Midbrain (tissue), 1 donor: ENCODE measurements at regions not wholly inside any gene's neighbourhood (a gene's known extent, or its start where the extent isn't known, plus 50 kb on each side); places are given as distances from the start of the nearest gene placed in this dataset.
"Not testable (repeated sequence)": the region's sequence is repeated elsewhere in the genome, so short reads cannot be mapped to it uniquely, and the experiment has no call there.

Experiments
- DNase-seq: peaks from one replicate; lab custom pipeline; 2025; lab: John Stamatoyannopoulos, UW

- no peak for DNase-seq
Measured at GRCh38 chr3:8307545-8308110, 194.0 kb upstream of the LMCD1 start.

- no peak for DNase-seq
Measured at GRCh38 chr3:8311321-8311720, 190.3 kb upstream of the LMCD1 start.

GRCh38 chr3:8312685-8313084 lies 188.9 kb upstream of the LMCD1 start:
- no peak for DNase-seq

GRCh38 chr3:8313560-8314267 lies 187.9 kb upstream of the LMCD1 start:
- no peak for DNase-seq

- not testable (repeated sequence) for DNase-seq
Measured at GRCh38 chr3:8315526-8315925, 186.1 kb upstream of the LMCD1 start.

- DNase-seq: no peak
Measured at GRCh38 chr3:8317661-8318649, 183.7 kb upstream of the LMCD1 start.

- no peak for DNase-seq
Measured at GRCh38 chr3:8319935-8320634, 181.5 kb upstream of the LMCD1 start.

- DNase-seq: no peak
Measured at GRCh38 chr3:8320711-8321458, 180.7 kb upstream of the LMCD1 start.

- peak; percentile 63 for DNase-seq
Measured at GRCh38 chr3:8324747-8325146, 176.9 kb upstream of the LMCD1 start.

GRCh38 chr3:8325306-8325705 lies 176.3 kb upstream of the LMCD1 start:
- DNase-seq: peak; percentile 14

- not testable (repeated sequence) for DNase-seq
Measured at GRCh38 chr3:8325833-8326232, 175.8 kb upstream of the LMCD1 start.

- DNase-seq: no peak
Measured at GRCh38 chr3:8327739-8328138, 173.9 kb upstream of the LMCD1 start.

GRCh38 chr3:8328967-8329366 lies 172.7 kb upstream of the LMCD1 start:
- DNase-seq: no peak

- DNase-seq: no peak
Measured at GRCh38 chr3:8329598-8329997, 172.0 kb upstream of the LMCD1 start.

GRCh38 chr3:8336456-8336855 lies 165.2 kb upstream of the LMCD1 start:
- DNase-seq: no peak

- no peak for DNase-seq
Measured at GRCh38 chr3:8338424-8338823, 163.2 kb upstream of the LMCD1 start.

- DNase-seq: no peak
Measured at GRCh38 chr3:8341821-8342247, 159.8 kb upstream of the LMCD1 start.

- DNase-seq: no peak
Measured at GRCh38 chr3:8343058-8343457, 158.6 kb upstream of the LMCD1 start.

- no peak for DNase-seq
Measured at GRCh38 chr3:8345398-8345797, 156.2 kb upstream of the LMCD1 start.

- no peak for DNase-seq
Measured at GRCh38 chr3:8348076-8348475, 153.5 kb upstream of the LMCD1 start.

- no peak for DNase-seq
Measured at GRCh38 chr3:8352475-8352874, 149.1 kb upstream of the LMCD1 start.
